CD4-positive, alpha-beta T cell treated with Interleukin-2 at 100 ng/mL for 4 hours (primary cell): ENCODE measurements at regions not wholly inside any gene's neighbourhood (a gene's known extent, or its start where the extent isn't known, plus 50 kb on each side); places are given as distances from the start of the nearest gene placed in this dataset.

ENCODE experiments used
- DNase-seq: peaks from one replicate; pipeline ENCODE4 v3.0.0-alpha.2; 2020; ENCODE audit warnings: low spot score

- no peak for DNase-seq
Measured at GRCh38 chr7:94054130-94054529, 50.0 kb upstream of the BET1 start.

GRCh38 chr7:94055963-94056362 lies 51.8 kb upstream of the BET1 start:
- no peak for DNase-seq

DNA sequence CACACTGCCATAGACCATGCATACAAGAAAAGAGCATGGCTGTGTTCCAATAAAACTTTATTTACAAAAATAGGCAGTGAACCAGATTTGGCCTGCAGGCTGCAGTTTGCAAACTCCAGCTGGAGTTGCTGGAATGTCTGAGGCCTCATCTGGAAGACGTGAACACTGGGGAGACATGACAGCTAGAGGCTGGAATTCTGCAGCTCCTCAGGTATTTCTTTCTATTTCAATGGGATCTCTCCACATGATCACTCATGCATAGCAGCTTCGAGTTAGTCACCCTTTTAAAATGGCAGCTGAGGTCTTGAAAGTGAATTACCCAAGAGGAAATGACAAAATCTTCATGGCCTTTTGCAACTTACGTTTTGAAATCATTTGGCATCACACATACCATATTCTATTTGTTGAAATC lies 52.6 kb upstream of the BET1 start:
- no peak for DNase-seq

DNA sequence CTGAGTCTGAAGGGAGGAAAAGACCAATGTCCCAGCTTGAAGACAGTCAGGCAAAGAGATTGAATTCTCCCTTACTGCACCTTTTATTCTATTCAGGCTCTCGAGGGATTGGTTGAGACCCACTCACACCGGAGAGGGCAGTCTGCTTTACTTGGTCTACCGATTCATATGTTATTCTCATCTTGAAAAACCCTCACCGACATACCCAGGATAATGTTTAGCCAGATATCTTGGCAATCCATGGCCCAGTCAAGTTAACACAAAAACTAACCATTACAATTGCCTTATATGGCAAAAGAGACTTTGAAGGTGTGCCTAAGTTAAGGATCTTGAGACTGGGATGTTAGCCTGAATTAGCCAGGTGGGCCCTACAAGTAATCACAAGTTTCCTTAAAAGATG lies 53.8 kb upstream of the BET1 start:
- DNase-seq = no peak

DNA sequence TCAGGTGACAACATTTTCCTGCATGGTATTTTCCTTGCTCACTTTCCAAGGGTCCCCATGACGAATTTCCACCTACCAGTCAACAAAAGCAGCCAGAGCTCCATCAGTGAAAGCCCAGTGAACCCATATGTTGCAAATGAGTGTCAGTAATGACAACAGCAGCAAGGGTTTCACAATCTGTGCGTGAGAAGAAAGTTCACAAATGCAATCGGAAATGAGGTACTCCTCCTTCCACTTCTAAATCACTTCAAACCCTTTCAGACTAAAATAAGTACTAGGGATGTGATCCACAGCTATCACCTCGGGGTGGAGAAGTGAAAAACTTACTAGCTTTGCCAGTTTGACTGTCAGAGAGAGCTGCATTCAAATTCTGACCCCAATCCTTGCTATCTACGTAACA lies 55.6 kb upstream of the BET1 start:
- DNase-seq = no peak

DNA sequence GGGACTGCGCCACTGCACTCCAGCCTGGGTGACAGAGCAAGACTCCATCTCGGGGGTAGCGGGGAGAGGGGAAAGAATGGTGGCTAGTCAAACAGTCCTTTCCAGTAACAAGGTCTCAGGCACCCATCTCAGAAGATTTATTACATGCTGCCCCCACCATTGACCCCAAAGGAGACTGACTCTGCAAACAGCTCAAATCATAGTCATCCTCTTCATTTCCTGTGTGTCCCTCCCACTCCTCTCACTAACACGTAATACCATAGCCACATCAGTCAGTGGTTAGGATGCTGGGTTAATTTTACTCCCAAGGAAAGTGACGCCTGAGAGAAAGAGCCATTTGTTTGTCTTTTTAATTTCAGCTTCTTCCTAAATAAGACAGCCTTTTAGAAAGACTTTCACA lies 56.6 kb upstream of the BET1 start:
- DNase-seq = no peak

DNA sequence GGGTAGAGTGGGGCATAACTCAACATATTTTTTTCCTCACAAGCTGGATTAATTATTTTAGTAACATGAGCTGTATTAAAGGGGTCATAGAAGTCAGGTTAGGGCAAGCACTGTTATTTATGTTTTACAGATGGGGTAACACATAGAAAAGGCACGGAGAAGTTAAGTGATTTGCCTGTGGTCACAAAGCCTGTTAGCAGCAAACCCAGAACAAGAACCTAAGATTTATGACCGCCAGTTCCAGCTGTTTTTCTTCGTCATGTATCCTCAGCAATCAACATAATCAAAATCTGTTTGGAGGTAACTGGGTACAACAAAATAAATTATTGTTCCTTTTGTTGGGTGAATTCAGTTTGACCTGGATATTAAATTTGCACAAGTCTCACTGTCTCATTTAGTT lies 57.2 kb upstream of the BET1 start:
- no peak for DNase-seq

DNA sequence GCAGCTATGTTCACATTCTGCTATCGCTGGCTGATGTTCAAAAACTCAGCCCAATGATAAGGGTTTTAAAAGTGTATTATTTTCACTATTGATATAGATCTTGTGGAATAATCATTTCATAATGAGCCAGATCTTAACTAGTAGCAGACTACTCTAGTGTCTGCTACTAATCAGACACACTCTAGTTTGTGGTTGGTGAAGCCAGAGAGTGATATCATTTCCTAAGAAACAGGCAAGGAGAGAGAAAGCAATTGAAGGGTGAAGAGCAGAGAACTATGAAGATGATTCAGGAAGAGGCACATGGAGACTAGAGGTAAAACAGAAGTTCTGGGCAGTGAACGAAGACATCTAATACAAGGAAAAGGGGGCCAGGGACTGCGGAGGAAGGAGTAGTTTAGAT lies 58.2 kb upstream of the BET1 start:
- DNase-seq = no peak

- no peak for DNase-seq
Measured at GRCh38 chr7:94064541-94065191, 60.5 kb upstream of the BET1 start.

- DNase-seq = no peak
Measured at GRCh38 chr7:94067047-94067446, 62.9 kb upstream of the BET1 start.

DNA sequence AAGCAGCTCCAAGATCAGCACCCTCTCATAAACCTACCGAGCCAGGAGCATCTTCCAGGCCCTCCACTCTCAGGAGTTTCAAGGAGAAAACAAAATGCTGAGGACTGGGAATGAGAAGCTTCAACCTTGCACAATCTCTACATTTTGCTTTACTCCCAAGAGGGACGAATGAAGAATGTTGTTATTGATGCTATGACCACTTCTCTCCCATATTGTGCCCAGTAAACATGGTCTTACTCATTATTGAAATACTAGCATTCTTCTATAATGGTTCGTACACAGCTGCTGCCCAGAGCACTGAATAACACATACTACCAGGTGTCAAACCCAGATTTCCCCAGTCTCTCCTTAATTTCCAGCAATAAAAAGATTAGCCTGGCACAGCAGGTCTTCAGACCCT lies 63.4 kb upstream of the BET1 start:
- no peak for DNase-seq

DNA sequence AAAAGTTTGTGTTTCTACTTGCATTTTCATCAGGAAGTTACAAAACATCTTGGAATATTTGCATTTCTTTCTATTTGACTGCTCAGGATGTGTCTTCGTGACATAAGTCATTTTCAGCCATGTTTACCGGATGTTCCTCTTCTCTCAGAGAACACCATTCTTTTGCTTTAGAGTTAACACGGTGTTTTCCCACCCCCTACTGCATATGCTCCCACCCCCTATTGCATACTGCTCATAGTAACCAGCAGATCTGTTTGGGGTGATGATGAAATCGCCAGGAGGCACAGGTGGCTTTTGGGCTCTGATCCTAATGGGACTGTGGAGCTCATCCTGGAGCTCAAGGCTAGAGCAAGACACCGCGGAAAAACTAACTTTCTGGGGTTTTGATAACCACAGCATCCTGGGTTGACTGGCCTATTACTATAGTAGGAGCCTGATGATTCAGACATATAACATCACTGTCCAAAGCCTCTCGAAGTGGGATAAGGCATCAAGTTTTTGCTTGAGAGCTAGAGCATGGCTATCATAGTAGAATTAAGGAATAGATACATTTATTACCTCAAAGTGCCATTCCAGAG lies 65.1 kb upstream of the BET1 start:
- DNase-seq = no peak

DNA sequence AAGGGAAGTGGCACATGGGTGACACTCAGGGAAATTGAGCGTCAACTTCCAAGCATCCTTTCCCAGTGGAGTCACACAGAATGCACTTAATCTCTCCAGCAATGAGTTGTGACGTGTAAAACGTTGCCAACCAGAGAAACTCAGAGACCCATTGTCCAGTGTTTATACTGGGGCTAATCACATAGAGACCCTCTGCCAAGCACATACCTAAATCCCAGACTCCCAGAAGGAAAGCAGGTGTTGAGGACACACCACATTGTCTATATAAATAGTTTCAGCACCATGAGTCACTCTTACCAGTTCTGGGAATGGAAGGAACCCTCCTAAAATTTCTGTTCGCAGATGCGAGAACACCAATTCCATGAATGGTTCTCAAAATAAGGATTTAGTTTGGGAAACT lies 76.4 kb upstream of the BET1 start:
- DNase-seq = no peak

GRCh38 chr7:94082126-94082525 lies 78.0 kb upstream of the BET1 start:
- DNase-seq = no peak

DNA sequence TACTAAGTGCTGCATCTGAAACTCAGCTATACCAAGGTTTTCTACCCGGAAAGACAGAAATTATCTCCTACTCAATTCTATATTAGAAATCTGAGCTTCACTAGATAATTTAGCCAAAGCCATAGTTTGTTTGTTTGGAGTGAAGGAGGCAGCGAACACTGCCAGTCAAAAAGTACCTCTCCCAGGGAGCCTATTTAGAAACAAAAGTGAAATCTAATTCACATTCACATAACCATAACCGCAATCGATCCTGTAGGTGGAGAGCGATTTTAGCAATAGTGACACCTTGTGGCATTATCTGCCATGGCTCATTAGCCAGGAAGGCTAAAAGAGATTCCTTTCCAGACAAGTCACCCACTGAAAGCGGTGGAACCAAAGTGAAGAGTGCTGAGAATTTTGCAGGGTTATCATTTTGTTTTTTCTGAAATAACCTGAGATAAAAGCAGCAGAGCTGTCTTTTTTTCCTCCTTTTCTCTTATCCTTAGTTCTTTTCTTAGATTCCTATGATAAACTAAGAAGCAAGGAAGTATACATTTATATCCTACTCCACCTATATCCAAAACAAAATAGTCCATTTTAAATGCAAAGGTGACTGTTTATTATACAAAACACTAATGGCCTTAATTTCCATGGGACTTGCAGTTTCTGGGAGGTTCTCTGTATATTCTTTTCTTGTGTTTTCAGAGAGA lies 83.7 kb upstream of the BET1 start:
- DNase-seq = peak; percentile 69

- DNase-seq = no peak
Measured at GRCh38 chr7:94088560-94088959, 84.4 kb upstream of the BET1 start.

DNA sequence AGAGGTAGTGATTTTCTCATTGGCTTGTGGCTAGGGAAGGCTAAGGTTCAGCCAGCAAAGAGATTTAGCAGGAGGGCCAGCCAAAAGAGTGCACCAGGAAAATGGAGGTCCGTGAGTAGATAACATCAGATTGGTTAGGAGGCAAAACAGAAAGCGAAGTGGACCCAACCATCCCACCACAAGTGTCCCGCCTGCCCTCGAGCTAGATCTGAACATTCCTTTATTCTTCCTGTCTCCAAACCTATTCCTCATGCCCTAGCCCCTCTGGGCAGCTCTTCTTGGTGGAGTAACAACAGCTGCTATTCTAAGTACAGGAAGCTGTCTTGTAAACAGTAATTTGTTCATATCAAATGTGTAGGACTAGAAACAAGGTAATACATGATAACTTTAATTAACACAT lies 85.7 kb upstream of the BET1 start:
- DNase-seq = no peak

DNA sequence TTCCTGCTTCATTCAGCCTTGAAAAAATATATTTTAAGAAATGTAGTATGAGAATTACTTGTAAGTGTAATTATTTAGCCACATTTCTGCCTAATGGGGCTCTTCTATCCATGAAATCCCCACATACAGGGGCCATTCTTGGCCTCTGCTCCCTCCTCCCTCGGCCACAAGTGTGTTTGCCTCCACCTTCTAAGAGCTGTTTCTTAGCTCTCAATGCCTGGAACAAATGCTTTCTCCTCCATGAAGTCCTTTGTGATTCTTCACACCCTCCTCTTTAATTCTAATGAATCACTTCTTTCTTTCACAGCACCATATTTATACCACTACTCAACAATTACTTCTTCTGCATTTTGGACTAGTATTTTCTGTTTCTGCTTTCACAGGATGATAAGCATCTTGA lies 88.8 kb upstream of the BET1 start:
- DNase-seq = no peak

- no peak for DNase-seq
Measured at GRCh38 chr7:94094298-94094697, 90.1 kb upstream of the BET1 start.

DNA sequence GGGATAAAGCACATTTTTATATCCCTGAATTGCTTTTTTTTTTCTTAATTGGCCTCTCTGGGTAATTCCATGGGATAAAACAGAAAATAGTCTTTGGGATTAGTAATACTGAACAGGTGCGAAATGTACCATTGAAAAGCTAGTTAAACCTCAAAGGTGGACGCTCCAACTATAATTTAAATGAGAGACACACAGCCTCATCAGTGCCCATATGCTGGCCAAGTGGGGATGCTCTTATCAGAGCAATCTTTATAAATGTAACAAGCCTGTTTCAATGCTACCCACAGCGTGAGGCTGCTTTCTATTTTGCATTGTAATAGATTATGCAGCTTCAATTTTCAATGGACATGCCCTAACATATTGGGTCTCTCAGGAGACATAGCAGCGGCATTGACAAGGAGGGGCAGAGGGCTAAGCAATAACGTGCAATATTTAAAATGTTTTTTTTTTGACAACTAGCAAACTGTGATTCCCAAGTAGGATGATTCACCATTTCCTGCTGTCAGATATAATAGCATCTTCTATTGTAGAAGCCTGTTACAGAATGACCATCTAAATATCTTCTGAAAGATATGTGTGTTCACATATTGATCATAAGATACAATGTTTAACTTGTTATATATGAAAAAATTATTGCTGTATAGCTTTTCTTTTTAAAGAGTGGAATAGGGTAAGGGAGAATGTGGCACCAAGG lies 91.3 kb upstream of the BET1 start:
- DNase-seq = no peak

- DNase-seq = no peak
Measured at GRCh38 chr7:94099679-94100078, 95.5 kb upstream of the BET1 start.

DNA sequence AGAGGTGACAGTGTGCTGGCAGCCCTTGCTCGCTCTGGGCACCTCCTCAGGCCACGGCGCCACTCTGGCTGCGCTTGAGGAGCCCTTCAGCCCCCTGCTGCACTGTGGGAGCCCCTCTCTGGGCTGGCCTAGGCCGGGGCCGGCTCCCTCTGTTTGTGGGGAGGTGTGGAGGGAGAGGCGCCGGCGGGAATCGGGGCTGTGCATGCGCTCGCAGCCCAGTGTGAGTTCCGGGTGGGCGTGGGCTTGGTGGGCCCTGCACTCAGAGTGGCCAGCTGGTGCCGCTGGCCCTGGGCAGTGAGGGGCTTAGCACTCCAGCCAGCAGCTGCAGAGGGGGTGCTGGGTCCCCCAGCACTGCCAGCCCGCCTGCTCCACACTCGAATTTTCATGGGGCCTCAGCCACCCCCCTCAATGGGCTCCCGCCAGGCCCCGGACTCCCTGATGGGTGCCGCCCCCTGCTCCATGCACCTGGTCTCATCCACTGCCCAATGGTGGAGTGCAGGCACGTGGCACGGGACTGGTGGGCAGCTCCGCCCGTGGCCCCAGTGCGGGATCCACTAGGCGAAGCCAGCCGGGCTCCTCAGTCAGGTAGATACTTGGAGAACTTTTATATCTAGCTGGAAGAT lies 96.7 kb upstream of the BET1 start:
- no peak for DNase-seq

- no peak for DNase-seq
Measured at GRCh38 chr7:94104301-94104700, 100.1 kb upstream of the BET1 start.
